Dermis blood vessel endothelial cell (primary cell): ENCODE measurements at regions not wholly inside any gene's neighbourhood (a gene's known extent, or its start where the extent isn't known, plus 50 kb on each side); places are given as distances from the start of the nearest gene placed in this dataset.
"Not testable (repeated sequence)": the region's sequence is repeated elsewhere in the genome, so short reads cannot be mapped to it uniquely, and the experiment has no call there.

Experiments
- DNase-seq: peaks from one replicate; pipeline ENCODE4 v3.0.0; 2010

DNA sequence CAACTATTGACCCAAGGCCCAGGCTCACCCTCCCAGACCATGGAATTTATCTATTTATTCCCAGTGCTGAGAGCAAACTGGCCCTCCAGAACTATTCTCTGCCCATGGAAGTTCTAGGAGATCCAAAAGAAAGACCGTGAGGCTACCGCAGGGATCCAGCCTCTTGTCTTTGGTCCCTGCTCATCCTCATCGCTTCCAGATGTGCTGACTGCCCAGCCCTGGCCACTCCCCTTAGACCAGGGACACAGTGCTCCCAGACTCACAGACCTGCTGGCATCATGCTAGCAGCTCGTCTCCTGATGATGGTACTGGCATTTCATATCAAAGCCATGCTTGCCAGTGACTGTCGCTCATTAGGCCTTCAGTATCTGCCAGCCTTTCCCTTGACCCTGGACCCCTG is 405.7 kb upstream of the PPP2R3A start:
- DNase-seq = no peak

DNA sequence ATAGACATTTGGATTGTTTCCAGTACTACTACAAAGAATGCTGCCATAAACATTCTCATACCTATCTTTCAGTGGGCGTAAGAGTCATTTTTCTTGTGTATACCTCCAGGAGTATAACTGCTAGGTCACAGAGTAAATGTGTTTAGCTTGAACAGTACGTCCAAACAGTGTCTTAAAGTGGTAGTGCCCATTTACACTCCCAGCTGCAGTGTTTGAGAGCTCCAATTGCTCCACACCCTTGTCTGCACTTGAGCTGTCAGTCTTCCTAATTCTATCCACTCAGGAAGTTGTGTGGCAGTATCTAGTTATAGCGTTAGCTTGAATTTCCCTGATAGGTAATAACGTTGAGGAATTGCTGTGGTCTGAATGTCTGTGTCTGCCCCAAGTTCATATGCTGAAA is 404.7 kb upstream of the PPP2R3A start:
- no peak for DNase-seq

DNA sequence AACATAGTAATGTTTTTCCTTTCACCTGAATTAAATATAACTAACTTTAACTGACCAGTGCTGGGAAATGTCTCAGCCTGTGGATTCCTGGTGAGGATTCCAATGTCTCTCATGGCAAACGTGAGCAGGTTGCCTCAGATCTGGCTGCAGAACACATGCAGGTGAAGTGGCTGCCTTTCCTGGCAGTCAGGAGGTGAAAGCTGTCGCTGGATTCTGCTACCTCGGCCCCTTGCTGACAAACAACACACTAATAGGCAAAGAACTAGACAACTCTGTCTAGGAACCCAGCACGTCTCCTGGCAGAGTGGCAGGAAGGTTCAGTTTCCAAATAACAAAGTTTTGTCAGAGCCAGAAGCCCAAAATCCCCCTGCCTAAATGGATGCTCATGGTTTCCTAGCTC is 400.8 kb upstream of the PPP2R3A start:
- no peak for DNase-seq

DNA sequence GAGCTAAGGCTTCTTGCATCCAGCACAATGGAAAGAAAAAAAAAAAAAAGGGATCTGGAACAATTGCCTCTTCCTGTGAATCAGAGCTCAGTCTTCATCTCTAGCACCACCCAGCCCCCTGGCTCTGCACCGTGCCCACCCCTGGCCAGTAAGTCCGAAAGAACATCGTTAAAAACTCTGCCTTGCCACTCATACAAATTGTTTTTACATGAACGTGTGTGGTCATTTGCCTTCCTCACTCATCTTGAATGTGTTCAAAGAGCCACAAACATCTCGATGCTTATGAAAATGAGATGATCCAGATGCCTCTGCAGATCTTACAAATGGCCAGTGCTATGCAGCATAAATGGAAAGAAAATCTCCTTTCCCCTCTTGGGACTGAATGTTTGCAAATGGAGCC is 400.0 kb upstream of the PPP2R3A start:
- DNase-seq = no peak

DNA sequence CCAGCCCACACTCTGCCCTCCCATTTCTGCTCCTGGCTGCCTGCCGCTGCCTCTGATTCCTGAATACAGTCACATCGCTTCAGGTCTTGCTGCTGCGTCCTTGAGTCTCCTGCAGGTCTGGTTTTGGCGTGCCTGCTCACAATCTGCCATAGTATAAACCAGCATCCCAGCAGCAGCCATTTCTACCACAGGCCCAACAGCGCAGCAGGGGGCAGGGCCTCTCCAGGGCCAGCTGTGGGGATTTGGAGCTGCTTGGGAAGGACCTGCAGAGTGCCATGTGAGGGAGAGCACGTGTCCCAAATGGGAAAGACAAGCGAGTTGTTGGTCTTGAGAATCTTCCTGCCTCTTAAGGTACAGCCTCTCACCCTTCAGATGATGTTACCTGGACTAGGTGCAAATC is 398.3 kb upstream of the PPP2R3A start:
- DNase-seq = no peak

DNA sequence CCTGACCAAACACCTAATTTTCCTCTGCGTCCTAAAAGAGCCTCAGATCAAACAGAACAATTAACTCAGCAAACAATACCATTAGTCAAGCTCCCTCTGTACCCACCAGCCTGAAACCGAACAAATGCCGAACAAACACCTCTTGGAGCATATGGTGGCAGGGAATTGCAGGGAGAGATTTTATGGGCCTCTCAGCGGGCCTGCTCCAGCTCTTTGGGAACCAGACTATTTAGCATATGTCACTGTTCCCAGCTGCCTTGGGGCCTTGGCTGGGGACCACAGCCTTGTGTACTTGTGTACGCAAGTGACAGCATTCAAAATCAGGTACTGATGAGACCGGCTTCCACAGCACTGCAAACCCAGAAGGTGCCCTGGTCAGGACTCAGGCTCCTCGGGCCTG is 388.8 kb upstream of the PPP2R3A start:
- DNase-seq = no peak

DNA sequence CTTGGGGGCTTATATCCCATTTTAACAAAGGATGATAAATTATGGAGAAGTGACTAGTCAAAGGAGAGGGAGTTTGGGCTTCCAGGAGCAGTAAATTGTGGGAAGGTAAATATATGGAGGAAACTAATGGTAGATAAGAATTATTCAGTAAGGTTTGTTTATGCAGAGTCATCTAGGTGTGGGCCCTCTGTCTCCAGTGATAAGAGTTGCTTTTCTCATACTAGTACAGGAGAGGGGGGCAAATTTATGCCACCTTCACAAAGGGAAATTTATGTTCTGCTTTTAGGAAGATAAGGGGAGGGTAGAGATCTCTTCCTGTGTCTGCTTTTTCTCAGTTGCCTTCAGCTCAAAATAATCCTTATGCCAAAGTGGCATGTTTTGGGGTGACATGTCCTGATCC is 383.7 kb upstream of the PPP2R3A start:
- no peak for DNase-seq

DNA sequence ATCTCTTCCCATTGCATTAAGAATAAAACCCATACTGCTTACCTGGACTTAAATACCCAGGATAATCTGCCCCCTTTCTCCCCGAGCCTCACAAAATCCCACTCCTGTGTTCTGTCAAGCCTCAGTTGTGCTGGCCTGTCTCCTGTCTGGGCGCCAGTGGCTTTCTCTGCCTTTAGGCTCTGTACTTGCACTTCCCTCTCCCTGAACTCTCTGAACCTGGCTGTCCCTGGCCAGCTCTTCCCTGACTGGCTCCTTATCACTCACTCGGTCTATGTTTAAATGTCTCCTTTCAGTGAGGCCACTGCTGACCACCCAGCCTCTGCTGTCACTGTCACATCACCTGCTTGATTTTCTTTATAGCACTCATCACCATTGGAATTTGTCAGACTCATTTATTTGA is 382.7 kb upstream of the PPP2R3A start:
- no peak for DNase-seq

DNA sequence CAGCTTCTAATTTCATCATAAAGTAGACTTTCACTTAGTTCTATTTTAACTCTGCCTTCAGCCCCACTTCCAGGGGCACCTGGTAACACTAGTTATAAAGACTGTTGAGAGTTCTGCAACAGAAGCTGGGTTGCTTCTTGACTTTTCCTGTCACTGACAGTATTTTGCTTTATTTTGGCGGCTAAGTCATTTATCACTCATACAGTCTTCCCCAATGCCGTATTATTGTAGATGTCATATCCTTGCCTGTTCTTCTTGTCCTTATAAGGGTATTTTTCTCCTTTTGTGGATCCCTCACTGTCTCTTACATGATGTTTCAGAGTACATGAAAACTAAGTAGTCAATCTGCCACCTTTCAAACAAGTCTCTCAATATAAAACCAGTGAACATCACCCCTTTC is 369.0 kb upstream of the PPP2R3A start:
- no peak for DNase-seq

DNA sequence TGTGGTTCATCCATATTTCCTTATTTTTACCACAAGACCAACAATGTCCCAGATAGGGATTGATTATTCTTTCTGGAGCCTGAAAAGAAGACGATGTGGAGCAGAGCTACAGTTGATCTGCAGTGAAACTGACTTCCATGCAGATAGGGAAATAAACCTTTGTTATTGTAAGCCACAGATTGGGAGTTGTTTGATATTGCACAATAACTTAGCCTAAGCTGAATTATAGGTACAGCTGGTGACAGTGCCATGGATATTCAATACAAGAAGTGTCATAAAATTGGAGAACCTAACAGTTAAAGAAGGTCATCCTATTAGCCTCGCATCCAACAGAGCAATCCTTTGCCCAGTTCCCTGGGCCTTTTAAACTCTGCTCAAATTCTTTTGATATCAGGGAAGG is 367.7 kb upstream of the PPP2R3A start:
- no peak for DNase-seq

DNA sequence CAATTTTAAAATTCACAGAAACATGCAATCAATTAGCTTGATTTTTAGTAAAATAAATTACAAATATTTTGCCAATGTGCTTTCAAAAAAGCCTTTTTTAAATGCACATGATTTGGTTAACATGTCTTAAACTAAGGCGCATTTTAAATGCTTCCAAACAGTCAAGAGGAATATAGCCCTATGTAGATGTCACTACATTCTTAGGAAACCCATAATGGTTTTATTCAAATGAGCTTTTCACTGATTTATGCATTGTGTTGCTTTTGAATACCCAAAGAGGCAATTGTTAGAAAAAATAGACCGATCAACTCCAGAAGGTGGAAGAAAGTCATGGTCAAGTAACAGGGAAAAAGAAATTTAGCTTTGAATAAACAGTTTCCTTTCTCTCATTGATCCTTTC is 366.9 kb upstream of the PPP2R3A start:
- no peak for DNase-seq

DNA sequence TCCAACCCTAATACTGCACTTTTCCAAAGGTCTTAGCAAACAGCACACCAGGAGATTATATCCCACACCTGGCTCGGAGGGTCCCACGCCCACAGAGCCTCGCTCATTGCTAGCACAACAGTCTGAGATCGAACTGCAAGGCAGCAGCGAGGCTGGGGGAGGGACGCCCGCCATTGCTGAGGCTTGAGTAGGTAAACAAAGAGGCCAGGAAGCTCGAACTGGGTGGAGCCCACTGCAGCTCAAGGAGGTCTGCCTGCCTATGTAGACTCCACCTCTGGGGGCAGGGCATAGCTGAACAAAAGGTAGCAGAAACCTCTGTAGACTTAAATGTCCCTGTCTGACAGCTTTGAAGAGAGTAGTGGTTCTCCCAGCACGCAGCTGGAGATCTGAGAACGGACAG is 361.0 kb upstream of the PPP2R3A start:
- not testable (repeated sequence) for DNase-seq

DNA sequence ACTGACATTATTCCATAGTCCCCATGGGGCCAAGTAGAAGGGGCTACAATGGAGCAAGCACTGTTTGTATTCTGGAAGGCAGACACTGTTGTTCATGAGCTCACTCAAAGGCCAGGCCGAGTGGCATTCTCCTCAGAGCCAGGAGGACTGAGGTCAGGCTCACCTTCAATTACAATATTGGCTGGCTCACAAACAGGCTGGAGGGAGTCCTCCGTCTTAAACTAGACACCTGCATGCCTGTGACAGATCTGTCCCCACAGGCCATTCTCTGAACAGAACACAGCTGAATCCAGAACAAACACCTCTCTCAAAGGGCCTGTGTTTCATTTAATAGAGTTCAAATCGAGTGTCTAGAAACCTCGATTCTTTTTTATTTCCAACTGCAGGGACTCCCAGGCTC is 347.4 kb upstream of the PPP2R3A start:
- no peak for DNase-seq

DNA sequence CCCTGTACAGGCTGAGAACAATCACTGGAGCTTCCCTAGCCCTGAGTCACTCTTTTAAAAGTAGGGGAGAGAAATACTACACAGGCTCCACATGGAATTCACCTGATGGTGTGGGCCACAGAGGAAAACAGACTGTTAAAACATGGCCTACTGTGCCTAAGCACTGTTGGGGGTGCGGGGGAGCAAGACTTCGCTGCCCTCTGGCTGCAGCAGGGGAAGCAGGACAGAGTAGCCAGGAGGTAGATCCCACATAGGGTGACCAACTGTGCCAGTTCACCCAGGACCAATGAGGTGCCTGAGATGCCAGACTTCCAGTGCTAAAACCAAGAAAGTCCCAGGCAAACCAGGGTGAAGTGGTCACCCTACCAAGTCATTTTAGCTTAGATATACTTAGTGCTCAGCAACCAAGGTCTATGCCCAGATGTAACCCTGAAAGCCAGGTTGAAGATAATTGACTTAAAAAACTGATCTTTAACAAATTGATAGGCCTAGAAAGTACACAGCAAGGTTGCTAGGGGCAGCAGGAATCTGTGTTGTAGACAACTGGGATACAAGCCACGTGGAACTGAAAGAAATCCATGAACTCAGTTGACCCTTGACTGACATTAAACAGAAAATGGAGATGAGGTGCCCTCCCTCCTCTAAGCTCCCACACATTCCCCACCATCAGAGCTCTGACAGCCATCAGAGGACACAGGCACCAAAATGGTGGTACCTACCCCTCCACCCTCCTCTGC is 344.2 kb upstream of the PPP2R3A start:
- DNase-seq = no peak

DNA sequence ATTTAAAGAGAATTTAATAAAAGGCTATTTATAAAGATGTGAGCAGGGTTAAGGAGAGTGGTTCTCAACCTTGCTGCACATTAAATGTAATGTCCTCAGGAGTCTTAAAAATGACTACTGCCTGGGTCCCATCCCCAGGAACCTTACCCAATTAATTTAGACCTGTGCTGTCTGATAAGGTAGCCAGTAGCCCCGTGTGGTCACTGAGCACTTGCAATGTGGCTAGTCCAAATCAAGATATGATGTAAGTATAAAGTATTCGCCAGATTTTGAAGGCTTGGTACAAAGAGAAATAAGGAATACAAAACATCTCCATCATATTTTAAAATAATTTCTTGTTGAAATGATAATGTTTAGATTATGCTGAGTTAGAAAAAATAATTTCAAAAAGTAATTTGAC is 343.3 kb upstream of the PPP2R3A start:
- no peak for DNase-seq

DNA sequence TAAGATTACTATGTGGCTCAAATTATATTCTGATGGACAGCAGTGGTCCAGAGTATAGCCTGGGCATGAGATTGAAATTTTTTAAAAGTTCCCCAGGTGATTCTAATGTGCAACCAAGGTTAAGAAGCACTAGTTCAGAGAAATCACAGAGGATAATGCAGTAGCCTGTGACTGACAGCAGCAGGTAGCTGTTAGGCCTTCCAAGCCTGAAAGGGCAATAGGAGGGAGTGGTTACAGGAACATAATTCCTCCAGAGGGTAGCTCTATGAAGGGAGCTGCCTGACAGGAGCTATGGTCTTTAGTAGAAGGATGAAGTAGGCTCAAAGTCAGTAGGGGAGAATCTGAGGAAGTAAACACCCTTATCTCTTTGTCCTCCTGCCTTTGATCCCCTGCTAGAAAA is 342.9 kb upstream of the PPP2R3A start:
- DNase-seq = no peak

DNA sequence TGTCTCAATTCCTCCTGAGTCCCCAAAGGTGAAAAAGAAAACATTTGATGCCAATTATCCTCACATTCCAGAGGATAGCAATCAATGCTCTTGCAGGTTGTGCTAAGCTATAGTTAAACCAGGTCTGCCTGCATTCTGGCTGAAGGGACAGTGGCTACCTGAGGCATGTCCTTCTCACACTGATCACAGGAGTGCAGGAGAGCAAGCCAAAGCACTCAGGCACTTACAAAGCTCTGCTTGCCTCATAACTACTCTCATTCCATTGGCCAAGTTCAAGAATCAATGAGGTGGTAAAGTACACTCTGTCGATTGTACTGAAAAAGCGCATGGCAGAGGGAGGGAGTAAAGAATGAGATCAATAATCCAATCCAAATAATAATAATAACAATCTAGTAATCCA is 342.0 kb upstream of the PPP2R3A start:
- DNase-seq = no peak

DNA sequence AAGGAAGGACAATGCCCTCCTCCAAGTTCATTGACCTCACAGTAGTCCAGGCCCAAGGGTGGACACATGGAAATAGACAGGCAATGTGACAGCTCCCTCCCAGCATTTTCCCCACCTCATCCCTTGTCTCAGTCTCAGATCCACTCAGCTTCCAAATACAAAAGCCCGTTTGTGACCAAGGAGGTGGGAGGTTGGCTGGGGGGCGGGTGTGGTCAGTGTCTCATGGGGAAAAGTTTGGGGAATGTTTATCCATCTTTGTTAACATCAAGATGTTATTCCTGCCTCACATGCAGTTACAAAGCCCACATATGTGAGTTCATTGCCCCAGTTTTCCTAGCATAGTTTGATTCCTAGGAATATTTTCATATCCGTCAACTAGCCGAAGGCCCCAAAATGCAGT is 338.5 kb upstream of the PPP2R3A start:
- DNase-seq = no peak

DNA sequence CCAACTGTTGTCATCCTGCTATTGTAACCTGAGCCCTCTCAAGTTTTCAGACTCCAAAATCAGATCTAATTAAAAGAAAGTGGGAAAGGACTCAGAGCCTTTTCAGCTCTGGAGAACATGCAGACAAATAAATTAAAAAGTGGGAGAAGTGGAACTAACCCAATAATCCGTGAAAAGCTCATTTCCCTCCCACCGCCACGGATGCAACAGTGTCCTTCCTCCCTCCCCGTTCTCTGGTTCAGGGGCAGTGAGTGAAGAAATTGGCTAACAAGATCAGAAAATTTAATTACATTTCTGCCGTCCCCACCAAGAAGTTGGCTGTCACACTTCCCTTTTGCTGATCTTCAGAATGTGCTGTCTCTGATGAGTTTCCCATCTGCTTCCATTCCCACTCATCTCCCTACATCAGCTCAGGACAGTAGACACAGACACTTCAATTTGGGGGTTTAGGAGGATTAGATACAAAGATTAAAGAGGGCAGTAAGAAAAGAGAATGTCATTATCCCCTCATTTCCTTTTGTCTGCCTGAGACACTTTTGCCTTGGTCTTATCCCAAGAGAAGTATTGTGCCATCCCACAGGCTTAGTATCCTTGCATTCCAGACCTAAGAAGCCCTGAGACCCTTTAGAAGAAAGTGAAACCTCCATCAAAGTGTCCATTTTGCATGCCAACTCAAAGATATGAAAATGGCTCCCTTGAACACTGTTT is 335.7 kb upstream of the PPP2R3A start:
- DNase-seq = no peak

DNA sequence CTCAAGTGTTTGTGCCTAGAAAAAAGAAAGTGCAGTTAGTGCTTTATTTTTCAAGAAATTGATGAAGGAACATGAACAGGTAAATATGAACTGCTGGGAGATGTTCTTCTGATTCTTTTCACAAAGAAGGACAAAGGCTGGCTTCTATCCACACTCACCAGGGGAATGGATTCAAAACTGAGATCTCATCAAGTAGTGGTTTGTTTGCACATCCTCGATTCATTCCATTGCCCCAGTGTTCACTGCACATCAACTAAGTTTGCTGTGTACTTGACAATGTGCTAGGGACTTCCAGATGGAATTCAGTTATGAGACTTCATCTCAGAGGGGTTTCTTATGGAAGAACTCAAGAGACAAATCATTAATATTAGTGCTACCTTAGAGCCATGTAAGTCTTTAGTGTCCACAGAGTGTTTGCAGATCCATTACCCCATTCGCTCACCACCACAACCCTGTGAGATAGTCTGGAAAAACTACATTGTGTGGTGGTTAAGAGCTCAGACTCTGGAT is 332.9 kb upstream of the PPP2R3A start:
- no peak for DNase-seq

DNA sequence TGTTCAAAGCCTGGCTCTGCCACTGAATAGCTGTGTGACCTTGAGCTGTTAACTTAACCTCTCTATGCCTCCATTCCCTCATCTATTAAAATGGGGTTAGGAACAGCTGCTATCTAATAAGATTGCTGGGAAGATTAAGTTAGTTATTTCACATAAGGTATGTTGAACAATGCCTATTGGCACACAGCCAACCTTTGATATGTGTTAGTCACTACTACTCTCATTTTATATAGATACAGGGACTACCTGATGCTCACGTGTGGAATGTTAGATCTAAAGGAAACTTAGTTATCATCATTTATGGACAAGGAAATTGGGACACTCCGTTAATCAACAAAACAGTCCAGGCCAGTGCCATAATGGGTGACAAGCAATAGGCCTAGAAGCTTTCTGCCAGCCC is 332.4 kb upstream of the PPP2R3A start:
- DNase-seq = no peak

DNA sequence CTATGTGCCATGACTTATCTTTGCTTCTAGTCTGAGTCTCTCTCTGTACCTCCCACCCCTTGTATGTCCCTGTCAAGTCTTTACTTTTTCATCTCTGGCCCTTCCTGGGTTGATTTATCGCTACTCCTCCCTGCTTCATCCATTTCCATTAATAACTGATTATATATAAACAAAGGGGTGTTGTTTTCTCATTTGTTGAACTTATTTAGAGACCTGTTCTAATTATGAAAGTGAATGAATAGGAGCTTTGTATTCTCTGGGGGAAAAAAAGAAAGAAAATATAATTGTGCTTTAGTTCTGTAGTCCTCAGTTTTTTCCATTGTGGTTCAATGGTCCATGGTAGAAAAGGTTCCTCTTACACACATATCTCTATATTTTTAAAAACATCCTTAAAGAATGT is 328.9 kb upstream of the PPP2R3A start:
- DNase-seq = no peak

DNA sequence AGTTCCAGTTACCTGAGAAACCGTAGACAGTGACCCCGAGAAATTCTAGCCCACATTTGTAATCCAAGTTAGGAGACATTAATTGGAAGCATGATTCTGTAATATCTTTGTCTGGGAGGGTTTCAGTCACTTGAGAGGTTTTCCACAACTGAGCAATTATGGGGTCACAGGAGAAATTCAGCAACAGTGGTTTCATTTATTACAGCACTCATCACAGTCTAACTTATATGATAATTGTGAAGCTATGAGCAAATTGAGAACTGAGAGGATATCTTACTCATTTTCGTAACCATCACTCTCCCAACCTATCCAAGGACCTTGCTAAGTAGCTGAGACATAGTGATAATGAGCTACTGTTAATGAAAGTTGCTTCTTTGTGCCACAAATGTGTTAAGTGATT is 328.5 kb upstream of the PPP2R3A start:
- DNase-seq = no peak

DNA sequence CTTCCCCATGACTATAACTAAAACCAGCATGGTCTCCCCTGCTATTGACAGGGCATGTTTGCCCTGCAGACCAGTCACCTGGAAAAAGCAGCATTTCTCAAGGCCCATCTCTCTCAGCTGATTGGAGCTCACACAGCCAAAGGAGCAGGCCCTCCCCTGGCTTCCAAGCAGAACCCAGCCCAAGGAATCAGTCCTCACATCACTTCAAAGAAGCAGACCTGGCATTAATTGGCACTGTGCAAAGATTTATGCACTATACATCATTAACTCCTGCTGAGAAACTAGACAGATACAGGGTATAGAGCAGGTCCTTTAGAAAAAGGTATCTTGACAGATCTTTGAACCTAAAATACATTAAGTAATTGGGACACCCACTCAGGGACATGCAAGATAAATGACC is 323.8 kb upstream of the PPP2R3A start:
- DNase-seq = no peak

DNA sequence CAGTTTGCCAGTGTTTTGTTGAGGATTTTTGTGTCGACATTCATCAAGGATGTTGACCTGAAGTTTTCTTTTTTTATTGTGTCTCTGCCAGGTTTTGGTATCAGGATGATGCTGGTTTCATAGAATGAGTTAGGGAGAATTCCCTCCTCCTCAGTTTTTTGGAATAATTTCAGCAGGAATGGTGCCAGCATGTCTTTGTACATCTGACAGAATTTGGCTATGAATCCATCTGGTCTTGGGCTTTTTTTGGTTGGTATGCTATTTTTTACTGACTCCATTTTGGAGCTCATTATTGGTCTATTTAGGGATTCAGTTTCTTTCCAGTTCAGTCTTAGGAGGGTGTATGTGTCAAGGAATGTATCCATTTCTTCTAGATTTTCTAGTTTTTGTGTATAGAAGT is 320.0 kb upstream of the PPP2R3A start:
- DNase-seq = no peak
